GM12874 (cell line): ENCODE measurements at regions not wholly inside any gene's neighbourhood (a gene's known extent, or its start where the extent isn't known, plus 50 kb on each side); places are given as distances from the start of the nearest gene placed in this dataset.

Experiments
- TF ChIP-seq, protein P1 (sequence below): IDR thresholded peaks from 2 replicates; pipeline ENCODE4 v1.5.1; 2011; ENCODE audit warnings: low read depth, mild to moderate bottlenecking, control low read depth, low read length, moderate library complexity; ENCODE audit not compliant: insufficient read depth

DNA sequence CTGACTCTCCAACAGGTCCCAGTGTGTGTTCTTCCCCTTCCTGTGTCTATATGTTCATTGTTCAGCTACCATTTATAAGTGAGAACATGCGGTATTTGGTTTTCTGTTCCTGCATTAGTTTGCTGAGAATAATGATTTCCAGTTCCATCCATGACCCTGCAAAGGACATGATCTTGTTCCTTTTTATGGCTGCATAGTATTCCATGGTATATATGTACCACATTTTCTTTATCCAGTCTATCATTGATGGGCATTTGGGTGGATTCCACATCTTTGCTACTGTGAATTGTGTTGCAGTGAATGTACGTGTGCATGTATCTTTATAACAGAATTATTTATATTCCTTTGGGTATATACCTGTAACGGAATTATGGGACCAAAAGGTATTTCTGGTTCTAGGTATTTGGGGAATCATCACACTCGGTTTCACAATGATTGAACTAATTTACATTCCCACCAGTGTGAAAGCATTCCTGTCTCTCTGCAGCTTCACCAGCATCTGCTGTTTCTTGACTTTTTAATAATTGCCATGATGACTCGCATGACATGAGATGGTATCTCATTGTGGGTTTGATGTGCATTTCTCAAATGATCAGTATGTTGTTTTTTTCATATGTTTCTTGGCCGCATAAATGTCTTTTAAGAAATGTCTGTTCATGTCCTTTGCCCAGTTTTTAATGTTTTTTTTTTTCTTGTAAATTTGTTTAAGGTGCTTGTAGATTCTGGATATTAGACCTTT, 60.2 kb downstream of the LSMEM1 start:
- TF ChIP-seq, protein P1, sequence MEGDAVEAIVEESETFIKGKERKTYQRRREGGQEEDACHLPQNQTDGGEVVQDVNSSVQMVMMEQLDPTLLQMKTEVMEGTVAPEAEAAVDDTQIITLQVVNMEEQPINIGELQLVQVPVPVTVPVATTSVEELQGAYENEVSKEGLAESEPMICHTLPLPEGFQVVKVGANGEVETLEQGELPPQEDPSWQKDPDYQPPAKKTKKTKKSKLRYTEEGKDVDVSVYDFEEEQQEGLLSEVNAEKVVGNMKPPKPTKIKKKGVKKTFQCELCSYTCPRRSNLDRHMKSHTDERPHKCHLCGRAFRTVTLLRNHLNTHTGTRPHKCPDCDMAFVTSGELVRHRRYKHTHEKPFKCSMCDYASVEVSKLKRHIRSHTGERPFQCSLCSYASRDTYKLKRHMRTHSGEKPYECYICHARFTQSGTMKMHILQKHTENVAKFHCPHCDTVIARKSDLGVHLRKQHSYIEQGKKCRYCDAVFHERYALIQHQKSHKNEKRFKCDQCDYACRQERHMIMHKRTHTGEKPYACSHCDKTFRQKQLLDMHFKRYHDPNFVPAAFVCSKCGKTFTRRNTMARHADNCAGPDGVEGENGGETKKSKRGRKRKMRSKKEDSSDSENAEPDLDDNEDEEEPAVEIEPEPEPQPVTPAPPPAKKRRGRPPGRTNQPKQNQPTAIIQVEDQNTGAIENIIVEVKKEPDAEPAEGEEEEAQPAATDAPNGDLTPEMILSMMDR: no peak

DNA sequence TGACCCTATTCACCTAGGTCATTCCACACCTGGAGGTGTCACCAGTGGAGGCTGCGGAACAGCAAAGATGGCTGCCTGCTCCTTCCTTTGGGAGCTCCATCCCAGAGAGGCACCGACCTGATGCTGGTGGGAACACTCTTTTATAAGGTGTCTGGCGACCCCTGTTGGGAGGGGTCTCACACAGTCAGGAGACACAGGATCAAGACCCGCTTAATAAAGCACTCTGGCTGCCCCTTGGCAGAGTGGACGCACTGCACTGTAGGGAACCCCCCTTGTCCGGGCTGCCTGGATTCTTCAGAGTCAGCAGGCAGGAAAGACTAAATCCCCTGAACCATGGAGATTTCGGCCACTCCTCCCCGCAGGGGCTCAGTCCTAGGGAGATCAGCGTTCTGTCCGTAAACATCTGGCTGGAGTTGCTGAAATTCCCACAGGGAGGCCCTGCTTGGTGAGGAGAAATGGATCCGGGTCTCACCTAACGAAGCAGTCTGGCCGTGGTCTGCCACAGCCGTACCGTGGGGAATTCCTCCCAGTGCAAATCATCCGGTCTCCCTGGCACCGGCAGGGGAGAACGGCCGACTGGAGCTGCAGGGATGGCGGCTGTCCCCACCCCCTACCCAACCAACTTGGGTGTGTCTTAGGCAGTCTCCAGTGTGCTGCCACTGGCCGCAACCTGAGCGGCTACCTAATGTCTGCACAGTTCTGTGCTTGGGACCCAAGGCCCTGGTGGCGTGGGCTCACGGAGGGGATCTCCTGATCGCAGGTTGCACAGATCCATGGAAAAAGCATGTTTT, 66.1 kb downstream of the LSMEM1 start:
- TF ChIP-seq, protein P1: peak; percentile 8; the same call in 1 of the 2 replicates

DNA sequence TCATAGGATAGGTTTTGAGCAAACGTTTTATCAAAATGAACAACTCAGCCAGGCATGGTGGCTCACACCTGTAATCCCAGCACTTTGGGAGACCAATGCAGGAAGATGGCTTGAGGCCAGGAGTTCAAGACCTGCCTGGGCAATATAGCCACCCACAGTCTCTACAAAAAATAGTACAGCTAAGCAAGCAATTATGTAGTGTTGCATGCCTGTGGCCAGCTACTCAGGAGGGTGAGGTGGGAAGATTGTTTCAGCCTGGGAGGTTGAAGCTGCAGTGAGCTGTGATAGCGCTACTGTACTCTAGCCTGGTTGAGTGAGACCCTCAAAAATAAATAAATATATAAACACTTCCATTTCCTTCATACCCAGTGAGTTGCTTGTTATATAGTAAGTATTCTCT, 67.1 kb downstream of the LSMEM1 start:
- TF ChIP-seq, protein P1: no peak

DNA sequence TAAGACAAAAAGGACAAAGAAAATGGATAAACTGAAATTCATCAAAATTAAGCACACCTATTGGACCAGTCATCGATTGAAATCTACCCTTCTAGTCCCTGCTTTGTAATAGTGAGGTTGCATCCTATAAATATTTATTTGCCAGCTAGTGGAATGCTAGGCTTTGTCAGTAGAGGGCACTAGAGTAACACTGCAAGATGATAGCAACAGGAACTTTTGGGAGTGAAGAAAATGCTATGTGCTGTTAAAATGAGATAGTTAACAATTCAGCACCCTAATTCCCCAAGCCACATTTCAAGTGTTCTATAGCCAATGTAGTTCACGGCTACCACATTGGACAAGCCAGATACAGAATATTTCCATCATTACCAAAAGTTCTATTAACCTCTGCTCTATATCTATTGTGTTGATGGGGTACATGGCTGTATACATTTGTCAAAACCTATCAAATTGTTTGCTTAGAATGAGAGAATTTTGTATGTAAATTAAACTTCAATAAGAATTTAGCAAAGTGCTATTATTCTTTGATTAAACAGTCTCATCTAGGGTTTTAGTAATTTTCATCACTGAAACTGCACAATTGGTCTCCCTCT, 69.8 kb downstream of the LSMEM1 start:
- TF ChIP-seq, protein P1: peak; percentile 81

DNA sequence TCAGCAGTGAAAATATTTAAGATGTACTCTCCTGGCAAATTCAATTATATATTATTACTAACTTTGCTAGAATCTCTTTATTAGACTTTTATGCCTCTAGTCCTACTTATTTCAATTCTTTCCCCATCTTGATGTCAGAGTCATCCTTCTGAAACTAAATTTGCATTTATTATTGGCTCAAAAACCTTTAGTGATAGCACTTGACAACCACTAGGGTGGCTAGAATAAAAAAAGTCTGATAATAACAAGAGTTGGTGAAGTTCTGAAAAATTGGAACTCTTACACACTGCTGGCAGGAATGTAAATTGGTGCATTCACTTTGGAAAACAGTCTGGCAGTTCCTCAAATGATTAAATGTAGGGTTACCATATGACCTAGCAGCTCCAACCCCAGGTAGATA, 73.8 kb downstream of the LSMEM1 start:
- TF ChIP-seq, protein P1: no peak

DNA sequence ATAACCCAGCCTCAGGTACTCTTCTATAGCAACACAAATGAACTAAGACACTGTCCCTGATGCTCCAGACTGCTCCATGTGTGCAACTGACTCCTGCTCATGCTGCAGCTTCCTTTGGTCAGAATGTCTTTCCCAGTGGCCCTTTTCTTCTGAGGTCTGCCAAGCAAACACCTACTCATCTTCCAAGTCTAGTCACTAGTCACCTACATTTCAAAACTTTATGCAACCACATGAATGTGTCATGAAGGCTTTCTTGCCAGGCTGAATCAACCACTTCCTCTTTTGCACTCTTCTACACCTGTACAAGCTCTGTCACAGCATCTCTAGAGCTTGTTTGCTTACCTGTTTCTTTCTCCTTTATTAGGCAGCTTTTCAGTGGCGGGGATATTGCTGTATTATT, 75.8 kb downstream of the LSMEM1 start:
- TF ChIP-seq, protein P1: no peak
